ENCODE measurements at regions not wholly inside any gene's neighbourhood (a gene's known extent, or its start where the extent isn't known, plus 50 kb on each side); places are given as distances from the start of the nearest gene placed in this dataset.

- 80% methylated on average over 4 of the region's 4 CpGs for whole genome bisulfite sequencing, 2 donors
- H3K9me3 ChIP-seq, result no peaks in the 10 kb centered on the region
- H3K4me1 ChIP-seq, result no peaks in the 10 kb centered on the region
- H3K4me3 ChIP-seq, result no peak overlapping the region
- no peaks in the 10 kb centered on the region for H3K36me3 ChIP-seq
- no peaks in the 10 kb centered on the region for H3K27me3 ChIP-seq
- H3K27ac ChIP-seq, result no peak overlapping the region
- ATAC-seq (ENCODE audit: low FRiP score in 2 of 2) (no peak), DNase-seq (no peak)
- no peak for TF ChIP-seq POLR2AphosphoS5 (IDR thresholded peaks at IDR 0.05)
- no peak for TF ChIP-seq CTCF (IDR thresholded peaks at IDR 0.05)
- no peak for TF ChIP-seq EP300 (IDR thresholded peaks at IDR 0.05)
- no peak for TF ChIP-seq POLR2A (IDR thresholded peaks at IDR 0.05)
Measured at GRCh38 chr4:32890398-32890797, 2170.2 kb downstream of the PCDH7 start.

- no peak for DNase-seq
- WGBS, 2 donors, result 87 to 100% methylated on average over 3 of the region's 3 CpGs
- Histone ChIP-seq H3K4me1 (no peaks in the 10 kb centered on the region), H3K27ac (no peak overlapping the region), H3K36me3 (no peaks in the 10 kb centered on the region), H3K4me3 (no peak overlapping the region), H3K27me3 (no peaks in the 10 kb centered on the region), H3K9me3 (peaks cover 0 to 5% (median 0%) of the 10 kb centered on the region in 4 donors)
- no peak for ATAC-seq (ENCODE audit: low FRiP score in 2 of 2)
- TF ChIP-seq EP300 (IDR thresholded peaks at IDR 0.05) (no peak), POLR2AphosphoS5 (IDR thresholded peaks at IDR 0.05) (no peak)
Measured at GRCh38 chr4:32909053-32909452, 2188.9 kb downstream of the PCDH7 start.

GRCh38 chr4:32909736-32910135, 2189.6 kb downstream of the PCDH7 start:
- H3K9me3 ChIP-seq, result peaks cover 0 to 5% (median 0%) of the 10 kb centered on the region in 4 donors
- no peak for TF ChIP-seq CTCF (IDR thresholded peaks at IDR 0.05)
- no peak for ATAC-seq (ENCODE audit: low FRiP score in 2 of 2)

GRCh38 chr4:32917586-32917985, 2197.4 kb downstream of the PCDH7 start:
- Histone ChIP-seq H3K4me1 (no peaks in the 10 kb centered on the region), H3K4me3 (no peak overlapping the region), H3K36me3 (no peaks in the 10 kb centered on the region), H3K9me3 (peaks cover 0 to 3% (median 0%) of the 10 kb centered on the region in 4 donors), H3K27me3 (no peaks in the 10 kb centered on the region), H3K27ac (no peak overlapping the region)
- ATAC-seq (ENCODE audit: low FRiP score in 2 of 2) (no peak), DNase-seq (no peak)
- no peak for TF ChIP-seq CTCF (IDR thresholded peaks at IDR 0.05)

More at GRCh38 chr4:32909736-32910135, 2189.6 kb downstream of the PCDH7 start:
- Histone ChIP-seq H3K27ac (no peak overlapping the region), H3K4me3 (no peak overlapping the region), H3K4me1 (no peaks in the 10 kb centered on the region), H3K36me3 (no peaks in the 10 kb centered on the region), H3K27me3 (no peaks in the 10 kb centered on the region)
- 92 to 100% methylated on average over 2 of the region's 2 CpGs for WGBS, 2 donors
- DNase-seq, result no peak

GRCh38 chr4:32929796-32930699, 2209.9 kb downstream of the PCDH7 start:
- Histone ChIP-seq H3K4me3 (no peak overlapping the region), H3K4me1 (no peaks in the 10 kb centered on the region), H3K27me3 (no peaks in the 10 kb centered on the region), H3K36me3 (no peaks in the 10 kb centered on the region), H3K27ac (no peak overlapping the region), H3K9me3 (no peaks in the 10 kb centered on the region)
- peak in 1 of 2 donors; percentile 35 for ATAC-seq (ENCODE audit: low FRiP score in 2 of 2)
- TF ChIP-seq POLR2A (IDR thresholded peaks at IDR 0.05) (no peak), POLR2AphosphoS5 (IDR thresholded peaks at IDR 0.05) (no peak), CTCF (IDR thresholded peaks at IDR 0.05) (no peak), EP300 (IDR thresholded peaks at IDR 0.05) (no peak)
- no peak for DNase-seq
- WGBS, 2 donors, result 53% methylated on average over 4 of the region's 4 CpGs
